ENCODE measurements at regions not wholly inside any gene's neighbourhood (a gene's known extent, or its start where the extent isn't known, plus 50 kb on each side); places are given as distances from the start of the nearest gene placed in this dataset.

DNA sequence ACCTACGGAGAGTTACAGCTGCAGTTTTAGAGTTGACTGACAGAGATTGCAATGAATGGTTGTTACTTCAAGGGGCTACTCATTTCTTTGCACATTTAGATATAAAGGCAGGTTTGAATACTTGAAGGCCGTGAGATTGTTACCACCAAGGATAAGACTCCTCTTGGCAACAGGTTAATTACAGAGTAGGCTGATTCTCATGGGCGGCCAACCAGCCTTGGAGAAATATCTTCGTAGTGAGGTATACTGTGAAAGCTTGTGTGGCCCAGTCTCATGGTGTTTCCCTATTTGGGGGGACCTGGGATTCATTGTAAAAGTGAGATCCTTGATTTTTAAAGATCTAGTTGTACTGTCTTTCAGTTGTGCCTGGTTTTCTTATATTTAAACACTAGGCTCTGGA is 103.2 kb upstream of the OLFM3 start:
- Histone ChIP-seq H3K4me3 (replicated peaks; ENCODE audit: insufficient read depth, low read length) (no peak overlapping the region), H3K27me3 (ENCODE audit: insufficient read depth, poor library complexity, severe bottlenecking) (no peaks in the 10 kb centered on the region), H3K27ac (replicated peaks) (no peak overlapping the region)
- DNase-seq (ENCODE audit: low read depth in 1 of 2, low spot score in 1 of 2): no peak
- no peak for TF ChIP-seq GABPA (IDR thresholded peaks at IDR 0.05; ENCODE audit: low read depth)
- TF ChIP-seq, protein P1, sequence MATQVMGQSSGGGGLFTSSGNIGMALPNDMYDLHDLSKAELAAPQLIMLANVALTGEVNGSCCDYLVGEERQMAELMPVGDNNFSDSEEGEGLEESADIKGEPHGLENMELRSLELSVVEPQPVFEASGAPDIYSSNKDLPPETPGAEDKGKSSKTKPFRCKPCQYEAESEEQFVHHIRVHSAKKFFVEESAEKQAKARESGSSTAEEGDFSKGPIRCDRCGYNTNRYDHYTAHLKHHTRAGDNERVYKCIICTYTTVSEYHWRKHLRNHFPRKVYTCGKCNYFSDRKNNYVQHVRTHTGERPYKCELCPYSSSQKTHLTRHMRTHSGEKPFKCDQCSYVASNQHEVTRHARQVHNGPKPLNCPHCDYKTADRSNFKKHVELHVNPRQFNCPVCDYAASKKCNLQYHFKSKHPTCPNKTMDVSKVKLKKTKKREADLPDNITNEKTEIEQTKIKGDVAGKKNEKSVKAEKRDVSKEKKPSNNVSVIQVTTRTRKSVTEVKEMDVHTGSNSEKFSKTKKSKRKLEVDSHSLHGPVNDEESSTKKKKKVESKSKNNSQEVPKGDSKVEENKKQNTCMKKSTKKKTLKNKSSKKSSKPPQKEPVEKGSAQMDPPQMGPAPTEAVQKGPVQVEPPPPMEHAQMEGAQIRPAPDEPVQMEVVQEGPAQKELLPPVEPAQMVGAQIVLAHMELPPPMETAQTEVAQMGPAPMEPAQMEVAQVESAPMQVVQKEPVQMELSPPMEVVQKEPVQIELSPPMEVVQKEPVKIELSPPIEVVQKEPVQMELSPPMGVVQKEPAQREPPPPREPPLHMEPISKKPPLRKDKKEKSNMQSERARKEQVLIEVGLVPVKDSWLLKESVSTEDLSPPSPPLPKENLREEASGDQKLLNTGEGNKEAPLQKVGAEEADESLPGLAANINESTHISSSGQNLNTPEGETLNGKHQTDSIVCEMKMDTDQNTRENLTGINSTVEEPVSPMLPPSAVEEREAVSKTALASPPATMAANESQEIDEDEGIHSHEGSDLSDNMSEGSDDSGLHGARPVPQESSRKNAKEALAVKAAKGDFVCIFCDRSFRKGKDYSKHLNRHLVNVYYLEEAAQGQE (IDR thresholded peaks at IDR 0.05; ENCODE audit: insufficient replicate concordance, low read depth): no peak

DNA sequence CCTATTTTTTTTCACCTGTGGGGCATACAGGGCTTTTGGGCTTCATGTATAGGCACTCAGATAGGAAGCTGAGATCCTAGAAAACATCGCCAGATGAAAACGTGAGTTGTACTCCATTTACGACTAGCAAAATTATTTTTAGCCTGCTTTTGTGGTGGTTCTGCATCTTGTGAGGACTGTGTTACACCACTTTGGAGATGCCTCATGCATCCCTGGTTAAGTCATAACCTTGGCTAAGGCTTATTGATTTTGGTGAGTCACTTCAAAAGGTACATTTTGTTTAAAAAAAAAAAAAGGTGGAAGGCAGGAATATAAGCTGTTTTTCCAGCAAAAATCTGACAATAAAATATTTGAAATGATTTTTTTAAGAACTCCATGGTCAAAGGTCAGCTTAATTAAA is 101.8 kb upstream of the OLFM3 start:
- TF ChIP-seq SPI1 (IDR thresholded peaks at IDR 0.05; ENCODE audit: borderline replicate concordance, low read depth) (no peak), GABPA (IDR thresholded peaks at IDR 0.05; ENCODE audit: low read depth) (no peak), POLR2AphosphoS5 (IDR thresholded peaks at IDR 0.05; ENCODE audit: low read depth) (no peak)
- TF ChIP-seq, protein P2, sequence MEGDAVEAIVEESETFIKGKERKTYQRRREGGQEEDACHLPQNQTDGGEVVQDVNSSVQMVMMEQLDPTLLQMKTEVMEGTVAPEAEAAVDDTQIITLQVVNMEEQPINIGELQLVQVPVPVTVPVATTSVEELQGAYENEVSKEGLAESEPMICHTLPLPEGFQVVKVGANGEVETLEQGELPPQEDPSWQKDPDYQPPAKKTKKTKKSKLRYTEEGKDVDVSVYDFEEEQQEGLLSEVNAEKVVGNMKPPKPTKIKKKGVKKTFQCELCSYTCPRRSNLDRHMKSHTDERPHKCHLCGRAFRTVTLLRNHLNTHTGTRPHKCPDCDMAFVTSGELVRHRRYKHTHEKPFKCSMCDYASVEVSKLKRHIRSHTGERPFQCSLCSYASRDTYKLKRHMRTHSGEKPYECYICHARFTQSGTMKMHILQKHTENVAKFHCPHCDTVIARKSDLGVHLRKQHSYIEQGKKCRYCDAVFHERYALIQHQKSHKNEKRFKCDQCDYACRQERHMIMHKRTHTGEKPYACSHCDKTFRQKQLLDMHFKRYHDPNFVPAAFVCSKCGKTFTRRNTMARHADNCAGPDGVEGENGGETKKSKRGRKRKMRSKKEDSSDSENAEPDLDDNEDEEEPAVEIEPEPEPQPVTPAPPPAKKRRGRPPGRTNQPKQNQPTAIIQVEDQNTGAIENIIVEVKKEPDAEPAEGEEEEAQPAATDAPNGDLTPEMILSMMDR (IDR thresholded peaks at IDR 0.05; ENCODE audit: insufficient read depth, low read length): no peak
- H3K27ac ChIP-seq (replicated peaks): no peak overlapping the region
- no peak overlapping the region for H3K4me3 ChIP-seq (replicated peaks; ENCODE audit: insufficient read depth, low read length)
- DNase-seq (ENCODE audit: low read depth in 1 of 2, low spot score in 1 of 2): no peak
- H3K27me3 ChIP-seq (ENCODE audit: insufficient read depth, poor library complexity, severe bottlenecking): no peaks in the 10 kb centered on the region

DNA sequence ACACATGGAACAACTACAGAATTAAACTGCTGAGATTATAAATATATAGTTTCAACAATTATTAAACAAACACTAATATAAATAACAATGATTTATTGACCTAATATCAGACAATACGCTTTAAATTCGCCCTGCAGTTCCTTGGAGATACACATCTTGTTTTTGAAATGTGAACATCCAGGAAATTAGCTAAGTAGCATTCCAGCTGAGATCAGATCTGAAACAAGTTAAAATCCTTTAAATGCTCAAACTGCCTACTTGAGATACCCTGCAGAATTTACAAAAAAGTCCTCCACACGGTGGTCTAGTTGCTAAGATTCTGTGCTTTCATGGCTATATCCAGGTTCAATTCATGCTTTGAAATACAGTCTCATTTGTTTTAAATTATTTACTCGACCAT is 101.4 kb upstream of the OLFM3 start:
- no peak for DNase-seq (ENCODE audit: low read depth in 1 of 2, low spot score in 1 of 2)
- H3K27me3 ChIP-seq (ENCODE audit: insufficient read depth, poor library complexity, severe bottlenecking): no peaks in the 10 kb centered on the region
- TF ChIP-seq GABPA (IDR thresholded peaks at IDR 0.05; ENCODE audit: low read depth): no peak
- TF ChIP-seq, protein P2 (IDR thresholded peaks at IDR 0.05; ENCODE audit: insufficient read depth, low read length): no peak
- TF ChIP-seq, protein P1 (IDR thresholded peaks at IDR 0.05; ENCODE audit: insufficient replicate concordance, low read depth): no peak
- TF ChIP-seq SPI1 (IDR thresholded peaks at IDR 0.05; ENCODE audit: borderline replicate concordance, low read depth): no peak
- no peak for TF ChIP-seq POLR2AphosphoS5 (IDR thresholded peaks at IDR 0.05; ENCODE audit: low read depth)
- H3K27ac ChIP-seq (replicated peaks): no peak overlapping the region
- H3K4me3 ChIP-seq (replicated peaks; ENCODE audit: insufficient read depth, low read length): no peak overlapping the region

DNA sequence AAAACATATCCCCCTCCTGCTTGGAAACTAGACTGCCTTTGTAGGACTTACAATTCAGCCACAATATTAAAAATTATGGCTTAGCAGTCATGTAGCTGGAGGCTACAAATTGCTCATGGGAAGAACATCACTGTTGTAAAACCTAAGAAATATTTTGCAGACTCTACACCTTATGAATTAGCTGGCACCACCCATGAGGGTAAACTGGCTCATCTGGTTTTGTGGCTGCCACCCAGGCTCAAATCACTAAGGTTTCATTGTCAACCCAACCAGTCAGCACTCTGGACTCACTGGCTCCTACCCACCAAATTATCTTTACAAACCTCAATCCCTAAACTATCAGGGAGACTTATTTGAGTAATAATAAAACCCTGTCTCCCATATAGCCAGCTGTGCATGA is 100.7 kb upstream of the OLFM3 start:
- DNase-seq (ENCODE audit: low read depth in 1 of 2, low spot score in 1 of 2): no peak
- no peak overlapping the region for H3K4me3 ChIP-seq (replicated peaks; ENCODE audit: insufficient read depth, low read length)
- TF ChIP-seq, protein P2 (IDR thresholded peaks at IDR 0.05; ENCODE audit: insufficient read depth, low read length): no peak
- TF ChIP-seq POLR2AphosphoS5 (IDR thresholded peaks at IDR 0.05; ENCODE audit: low read depth) (no peak), GABPA (IDR thresholded peaks at IDR 0.05; ENCODE audit: low read depth) (no peak), SPI1 (IDR thresholded peaks at IDR 0.05; ENCODE audit: borderline replicate concordance, low read depth) (no peak)
- TF ChIP-seq, protein P1 (IDR thresholded peaks at IDR 0.05; ENCODE audit: insufficient replicate concordance, low read depth): no peak
- no peak overlapping the region for H3K27ac ChIP-seq (replicated peaks)
- H3K27me3 ChIP-seq (ENCODE audit: insufficient read depth, poor library complexity, severe bottlenecking): no peaks in the 10 kb centered on the region
